Lower lobe of right lung (tissue), 2 donors: ENCODE measurements at regions not wholly inside any gene's neighbourhood (a gene's known extent, or its start where the extent isn't known, plus 50 kb on each side); places are given as distances from the start of the nearest gene placed in this dataset.
"Not testable (repeated sequence)": the region's sequence is repeated elsewhere in the genome, so short reads cannot be mapped to it uniquely, and the experiment has no call there.

Source experiments
- ATAC-seq, 2 donors: fragments of 200-7000 bp; cut with Tn5 transposase; one replicate each; pipeline ENCODE4 v1.9.1; 2020 to 2022; ENCODE audit warnings: mild to moderate bottlenecking in 2 of 2, moderate library complexity in 2 of 2
- DNase-seq: peaks from one replicate; pipeline ENCODE4 v3.0.0-alpha.2; 2020
- H3K27ac ChIP-seq: fragments of 200-600 bp; one replicate; pipeline ENCODE4 v1.8.0; 2022
- H3K27me3 ChIP-seq: fragments of 200-600 bp; one replicate; pipeline ENCODE4 v1.8.0; 2022; ENCODE audit warnings: low read depth
- H3K36me3 ChIP-seq: fragments of 200-600 bp; one replicate; pipeline ENCODE4 v1.8.0; 2022; ENCODE audit warnings: mild to moderate bottlenecking
- H3K4me1 ChIP-seq: fragments of 200-600 bp; one replicate; pipeline ENCODE4 v1.8.0; 2022
- H3K4me3 ChIP-seq: fragments of 200-600 bp; one replicate; pipeline ENCODE4 v1.8.0; 2022; ENCODE audit warnings: mild to moderate bottlenecking
- H3K9me3 ChIP-seq: fragments of 200-600 bp; one replicate; pipeline ENCODE4 v1.8.0; 2022
- CTCF ChIP-seq: fragments of 200-600 bp; IDR thresholded peaks from one replicate; pipeline ENCODE4 v1.8.0; 2022; ENCODE audit warnings: antibody characterized with exemption, mild to moderate bottlenecking
- intact Hi-C: fragments of 100-400 bp; cut with DNase I; formaldehyde crosslinking; loops from one replicate; pipeline ENCODE4 v1.11.0; 2022
- donor health status: DM: no; HTN: yes; CAD: no; lungs with severe emphysema.

- H3K36me3 ChIP-seq = no peaks in the 10 kb centered on the region
- no peak overlapping the region for H3K4me3 ChIP-seq
- no peak overlapping the region for H3K27ac ChIP-seq
- no peaks in the 10 kb centered on the region for H3K27me3 ChIP-seq
- intact Hi-C loops = no loop called here
- TF ChIP-seq CTCF = no peak
- no peaks in the 10 kb centered on the region for H3K4me1 ChIP-seq
- no peaks in the 10 kb centered on the region for H3K9me3 ChIP-seq
- ATAC-seq = no peak
- no peak for DNase-seq
Observed at GRCh38 chr4:133314991-133315390, 165.9 kb downstream of the PCDH10 start.

DNA sequence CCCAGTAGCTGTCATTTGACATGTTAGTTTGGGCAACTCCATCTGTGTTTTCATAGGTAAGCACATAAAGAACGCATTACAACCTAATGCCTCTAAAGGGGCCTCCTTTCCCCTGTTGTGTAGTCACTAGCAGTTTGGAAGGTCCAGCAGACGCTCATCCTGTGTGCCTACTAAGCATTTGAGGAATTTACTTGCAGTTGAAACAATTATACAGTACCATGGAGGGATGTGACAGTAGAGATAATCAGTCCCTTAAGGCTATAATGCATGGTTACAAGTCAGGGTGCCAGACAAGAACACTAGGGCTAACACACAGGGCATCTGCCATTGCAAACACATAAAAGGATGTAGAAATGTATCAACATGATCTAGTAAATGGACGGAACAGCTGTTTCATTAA lies 138.3 kb downstream of the PCDH10 start:
- H3K27me3 ChIP-seq = no peaks in the 10 kb centered on the region
- no peak for ATAC-seq
- no peaks in the 10 kb centered on the region for H3K36me3 ChIP-seq
- intact Hi-C loops = no loop called here
- no peak overlapping the region for H3K4me3 ChIP-seq
- no peaks in the 10 kb centered on the region for H3K9me3 ChIP-seq
- no peaks in the 10 kb centered on the region for H3K4me1 ChIP-seq
- no peak for DNase-seq
- no peak for TF ChIP-seq CTCF
- no peak overlapping the region for H3K27ac ChIP-seq

DNA sequence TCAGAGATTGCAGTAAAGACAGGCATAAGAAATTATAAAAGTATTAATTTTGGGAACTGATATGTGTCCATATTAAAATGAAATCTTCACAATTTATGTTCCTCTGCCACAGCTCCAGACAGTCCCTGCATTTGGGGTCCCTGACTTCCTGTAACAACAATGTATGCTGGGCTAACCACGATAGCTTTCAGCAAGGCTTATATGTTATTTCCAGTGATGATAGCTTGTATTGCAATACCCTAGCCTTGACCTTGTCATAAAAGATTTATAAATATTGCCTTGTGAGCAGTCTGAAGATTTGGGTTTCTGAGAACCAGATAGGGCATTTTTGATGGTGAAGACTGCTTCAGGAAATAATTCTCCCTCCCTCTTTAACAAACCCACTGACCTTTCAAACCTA lies 129.5 kb downstream of the PCDH10 start:
- ATAC-seq (no peak), DNase-seq (no peak)
- Histone ChIP-seq H3K27ac (no peak overlapping the region), H3K9me3 (no peaks in the 10 kb centered on the region), H3K27me3 (no peaks in the 10 kb centered on the region), H3K4me1 (no peaks in the 10 kb centered on the region), H3K4me3 (no peak overlapping the region), H3K36me3 (no peaks in the 10 kb centered on the region)
- intact Hi-C loops = no loop called here
- no peak for TF ChIP-seq CTCF

GRCh38 chr4:133277940-133278339 lies 128.8 kb downstream of the PCDH10 start:
- H3K4me3 ChIP-seq, H3K9me3 ChIP-seq, ATAC-seq, intact Hi-C loops, H3K36me3 ChIP-seq, H3K4me1 ChIP-seq, DNase-seq, H3K27me3 ChIP-seq, H3K27ac ChIP-seq: not testable (repeated sequence)

DNA sequence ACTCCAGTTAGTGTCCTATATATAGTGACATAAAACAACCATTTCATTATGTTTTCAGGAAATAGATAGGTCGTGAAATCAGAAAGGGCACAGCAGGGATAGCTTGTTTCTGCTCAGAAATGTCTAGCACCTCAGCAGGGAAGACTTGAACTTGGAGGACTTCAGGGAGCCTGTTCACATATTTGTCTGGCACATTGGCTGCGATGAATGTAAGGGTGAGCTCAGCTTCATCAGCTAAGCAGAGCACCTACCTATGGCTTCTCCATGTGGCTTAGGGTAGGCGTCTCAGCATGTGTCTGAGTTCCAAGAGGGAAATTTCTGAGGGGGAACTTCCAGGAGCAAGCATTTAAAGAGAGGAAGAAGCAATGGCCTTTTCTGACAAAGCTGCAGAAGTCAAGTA lies 126.2 kb downstream of the PCDH10 start:
- no peaks in the 10 kb centered on the region for H3K27me3 ChIP-seq
- H3K27ac ChIP-seq = no peak overlapping the region
- intact Hi-C loops = no loop called here
- no peak overlapping the region for H3K4me3 ChIP-seq
- no peaks in the 10 kb centered on the region for H3K9me3 ChIP-seq
- no peaks in the 10 kb centered on the region for H3K36me3 ChIP-seq
- ATAC-seq (no peak), DNase-seq (no peak)
- H3K4me1 ChIP-seq = no peaks in the 10 kb centered on the region
- no peak for TF ChIP-seq CTCF

DNA sequence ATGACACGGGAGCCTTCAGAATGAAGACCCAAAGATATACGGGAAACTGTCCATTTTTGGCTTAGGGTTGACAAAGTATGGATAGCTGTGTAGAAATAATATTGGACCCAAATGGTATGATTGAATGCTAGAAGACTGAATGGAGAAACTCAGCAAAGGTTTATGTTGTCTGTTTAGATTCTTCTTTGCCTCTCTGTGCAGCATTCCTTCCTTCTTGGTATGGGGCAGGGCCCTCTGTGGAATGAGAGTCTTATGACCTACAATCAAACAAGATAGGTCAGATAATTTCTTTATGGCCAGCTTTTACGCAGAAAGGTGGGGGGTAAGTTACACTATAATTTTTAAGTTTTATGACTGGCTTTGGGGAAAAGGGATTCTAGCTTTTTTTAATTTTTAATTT lies 124.3 kb downstream of the PCDH10 start:
- Histone ChIP-seq H3K27ac (no peak overlapping the region), H3K4me1 (no peaks in the 10 kb centered on the region), H3K4me3 (no peak overlapping the region), H3K9me3 (no peaks in the 10 kb centered on the region), H3K27me3 (no peaks in the 10 kb centered on the region), H3K36me3 (no peaks in the 10 kb centered on the region)
- intact Hi-C loops = no loop called here
- DNase-seq (no peak), ATAC-seq (no peak)
- TF ChIP-seq CTCF = no peak
